ENCODE measurements at regions not wholly inside any gene's neighbourhood (a gene's known extent, or its start where the extent isn't known, plus 50 kb on each side); places are given as distances from the start of the nearest gene placed in this dataset.
A peak's percentile ranks its signal among the peaks of the same experiment; 100 is the strongest.
"Not testable (repeated sequence)": the region's sequence is repeated elsewhere in the genome, so short reads cannot be mapped to it uniquely, and the experiment has no call there.

DNA sequence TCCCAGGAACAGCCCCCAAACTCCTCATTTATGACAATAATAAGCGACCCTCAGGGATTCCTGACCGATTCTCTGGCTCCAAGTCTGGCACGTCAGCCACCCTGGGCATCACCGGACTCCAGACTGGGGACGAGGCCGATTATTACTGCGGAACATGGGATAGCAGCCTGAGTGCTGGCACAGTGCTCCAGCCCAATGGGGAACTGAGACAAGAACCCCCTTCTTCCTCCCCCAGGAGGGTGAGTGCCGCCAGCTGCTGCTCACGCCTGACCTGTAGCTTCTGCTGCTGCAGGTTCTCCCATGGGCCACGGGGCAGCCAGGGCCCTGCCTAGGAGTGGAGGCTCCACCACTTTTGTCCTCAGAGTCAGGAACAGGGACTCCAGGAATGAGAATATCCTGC, 78.2 kb downstream of the VPREB1 start (continued):
- TF ChIP-seq JUN (IDR thresholded peaks at IDR 0.05): no peak
- TF ChIP-seq NPAS2 (CRISPR knock-in tag; IDR thresholded peaks at IDR 0.05; ENCODE audit: borderline replicate concordance): no peak
- TF ChIP-seq KDM5A (IDR thresholded peaks at IDR 0.05): no peak
- TF ChIP-seq MAFK (IDR thresholded peaks at IDR 0.05; ENCODE audit: partially characterized antibody): no peak
- TF ChIP-seq ZSCAN20 (CRISPR knock-in tag; IDR thresholded peaks at IDR 0.05): no peak
- TF ChIP-seq, protein P1, sequence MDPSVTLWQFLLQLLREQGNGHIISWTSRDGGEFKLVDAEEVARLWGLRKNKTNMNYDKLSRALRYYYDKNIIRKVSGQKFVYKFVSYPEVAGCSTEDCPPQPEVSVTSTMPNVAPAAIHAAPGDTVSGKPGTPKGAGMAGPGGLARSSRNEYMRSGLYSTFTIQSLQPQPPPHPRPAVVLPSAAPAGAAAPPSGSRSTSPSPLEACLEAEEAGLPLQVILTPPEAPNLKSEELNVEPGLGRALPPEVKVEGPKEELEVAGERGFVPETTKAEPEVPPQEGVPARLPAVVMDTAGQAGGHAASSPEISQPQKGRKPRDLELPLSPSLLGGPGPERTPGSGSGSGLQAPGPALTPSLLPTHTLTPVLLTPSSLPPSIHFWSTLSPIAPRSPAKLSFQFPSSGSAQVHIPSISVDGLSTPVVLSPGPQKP (IDR thresholded peaks at IDR 0.05; ENCODE audit: low read depth, low read length): no peak
- TF ChIP-seq RFX5 (IDR thresholded peaks at IDR 0.05): no peak
- TF ChIP-seq BHLHE40 (IDR thresholded peaks at IDR 0.05; ENCODE audit: low read depth, low read length): no peak
- no peak for TF ChIP-seq TP53 (CRISPR knock-in tag; IDR thresholded peaks at IDR 0.05)
- TF ChIP-seq HDAC2 (IDR thresholded peaks at IDR 0.05): no peak
- TF ChIP-seq SREBF2 (IDR thresholded peaks at IDR 0.05): no peak

DNA sequence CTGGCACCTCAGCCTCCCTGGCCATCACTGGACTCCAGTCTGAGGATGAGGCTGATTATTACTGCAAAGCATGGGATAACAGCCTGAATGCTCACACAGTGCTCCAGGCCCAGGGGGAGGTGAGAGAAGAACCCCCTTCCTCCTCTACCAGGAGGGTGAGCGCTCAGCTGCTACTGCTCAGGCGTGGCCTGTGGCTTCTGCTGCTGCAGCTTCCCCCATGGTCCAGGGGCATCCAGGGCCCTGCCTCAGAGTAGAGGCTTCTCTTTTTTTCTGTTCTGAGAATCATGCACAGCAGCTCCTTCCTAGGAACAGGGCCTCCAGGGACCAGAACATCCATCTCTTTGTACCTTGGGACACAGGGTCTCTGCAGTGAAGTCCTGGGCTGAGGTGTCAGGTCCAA, 83.1 kb downstream of the VPREB1 start:
- no peak overlapping the region for H3K4me2 ChIP-seq
- no peak for DNase-seq (ENCODE audit: low read depth in 1 of 2, low spot score in 1 of 2)
- POLR2A ChIA-PET: no interaction called here
- no peak overlapping the region for H3K4me3 ChIP-seq
- no peak for FAIRE-seq
- 83% methylated on average over 1 of the region's 2 CpGs for WGBS (ENCODE audit: missing lambda C conversion rate)
- peaks cover 7% of the 10 kb centered on the region for H3K9me3 ChIP-seq
- CTCF ChIA-PET: interaction anchor here (0.9 kb wide), 1 partner anchor 15 kb away, joined by 3 read pairs; no protein-coding TSS in a partner anchor
- TF ChIP-seq HEYL (CRISPR knock-in tag; IDR thresholded peaks at IDR 0.05): no peak
- no peak for TF ChIP-seq EHF (CRISPR knock-in tag; IDR thresholded peaks at IDR 0.05)
- TF ChIP-seq FOSL2 (IDR thresholded peaks at IDR 0.05): no peak
- TF ChIP-seq FOSL2 (CRISPR knock-in tag; IDR thresholded peaks at IDR 0.05): no peak
- no peak for TF ChIP-seq HOXB13 (CRISPR knock-in tag; IDR thresholded peaks at IDR 0.05; ENCODE audit: low read depth)
- no peak for TF ChIP-seq SMC3 (IDR thresholded peaks at IDR 0.05)
- no peak for TF ChIP-seq NFE2L2 (conservative IDR thresholded peaks at IDR 0.05; ENCODE audit: low read length)
- TF ChIP-seq RFX5 (IDR thresholded peaks at IDR 0.05): no peak
- TF ChIP-seq EHMT2 (IDR thresholded peaks at IDR 0.05; ENCODE audit: low read depth): no peak
- no peak for TF ChIP-seq FOXS1 (CRISPR knock-in tag; IDR thresholded peaks at IDR 0.05)
- TF ChIP-seq, protein P2, sequence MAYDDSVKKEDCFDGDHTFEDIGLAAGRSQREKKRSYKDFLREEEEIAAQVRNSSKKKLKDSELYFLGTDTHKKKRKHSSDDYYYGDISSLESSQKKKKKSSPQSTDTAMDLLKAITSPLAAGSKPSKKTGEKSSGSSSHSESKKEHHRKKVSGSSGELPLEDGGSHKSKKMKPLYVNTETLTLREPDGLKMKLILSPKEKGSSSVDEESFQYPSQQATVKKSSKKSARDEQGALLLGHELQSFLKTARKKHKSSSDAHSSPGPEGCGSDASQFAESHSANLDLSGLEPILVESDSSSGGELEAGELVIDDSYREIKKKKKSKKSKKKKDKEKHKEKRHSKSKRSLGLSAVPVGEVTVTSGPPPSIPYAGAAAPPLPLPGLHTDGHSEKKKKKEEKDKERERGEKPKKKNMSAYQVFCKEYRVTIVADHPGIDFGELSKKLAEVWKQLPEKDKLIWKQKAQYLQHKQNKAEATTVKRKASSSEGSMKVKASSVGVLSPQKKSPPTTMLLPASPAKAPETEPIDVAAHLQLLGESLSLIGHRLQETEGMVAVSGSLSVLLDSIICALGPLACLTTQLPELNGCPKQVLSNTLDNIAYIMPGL (CRISPR knock-in tag; IDR thresholded peaks at IDR 0.05; ENCODE audit: borderline replicate concordance): no peak
- TF ChIP-seq KDM5A (IDR thresholded peaks at IDR 0.05): no peak
- TF ChIP-seq, protein P3, sequence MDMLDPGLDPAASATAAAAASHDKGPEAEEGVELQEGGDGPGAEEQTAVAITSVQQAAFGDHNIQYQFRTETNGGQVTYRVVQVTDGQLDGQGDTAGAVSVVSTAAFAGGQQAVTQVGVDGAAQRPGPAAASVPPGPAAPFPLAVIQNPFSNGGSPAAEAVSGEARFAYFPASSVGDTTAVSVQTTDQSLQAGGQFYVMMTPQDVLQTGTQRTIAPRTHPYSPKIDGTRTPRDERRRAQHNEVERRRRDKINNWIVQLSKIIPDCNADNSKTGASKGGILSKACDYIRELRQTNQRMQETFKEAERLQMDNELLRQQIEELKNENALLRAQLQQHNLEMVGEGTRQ (IDR thresholded peaks at IDR 0.05): no peak
- no peaks in the 10 kb centered on the region for H3K4me1 ChIP-seq
- H3K27ac ChIP-seq: no peak overlapping the region
- 0 out of 6 replicates have a peak, but pooled peaks of 1 of the 2 experiments have one; percentile 30 for ATAC-seq

DNA sequence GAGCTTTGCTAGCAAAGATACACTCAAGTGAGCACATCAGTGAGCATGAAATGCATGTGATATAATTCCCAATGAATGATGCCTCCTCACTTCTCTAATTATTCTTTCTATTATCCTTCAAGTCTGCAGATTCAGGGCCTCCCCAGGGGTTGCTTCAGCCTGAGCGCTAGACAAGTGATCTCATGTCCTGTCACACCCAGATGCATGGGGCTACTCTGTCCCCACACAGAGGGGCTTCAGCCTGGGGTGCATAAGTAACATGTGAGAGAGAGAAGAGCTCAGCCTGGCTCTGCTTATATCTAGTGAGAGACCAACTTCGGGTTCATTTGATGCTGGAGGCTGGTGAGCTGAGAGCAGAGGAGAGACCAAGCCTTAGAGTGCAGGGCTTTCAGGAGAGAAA, 85.2 kb downstream of the VPREB1 start:
- ChIA-PET CTCF (interaction anchor here (1.1 to 1.9 kb wide), 3 partner anchors 9 to 121 kb away, joined by 3 to 7 read pairs (median 4); no protein-coding TSS in a partner anchor), POLR2A (no interaction called here)
- H3K4me3 ChIP-seq: no peak overlapping the region
- 0% methylated on average over 2 of the region's 2 CpGs for WGBS (ENCODE audit: missing lambda C conversion rate)
- DNase-seq (ENCODE audit: low read depth in 1 of 2, low spot score in 1 of 2) (no peak), ATAC-seq (no peak), FAIRE-seq (no peak)
- no peak overlapping the region for H3K27ac ChIP-seq
- no peaks in the 10 kb centered on the region for H3K4me1 ChIP-seq
- no peak overlapping the region for H3K4me2 ChIP-seq
- H3K9me3 ChIP-seq: peaks cover 11% of the 10 kb centered on the region
- TF ChIP-seq NPAS2 (CRISPR knock-in tag; IDR thresholded peaks at IDR 0.05; ENCODE audit: borderline replicate concordance): no peak
- TF ChIP-seq RARB (CRISPR knock-in tag; IDR thresholded peaks at IDR 0.05): no peak
- TF ChIP-seq CHD2 (IDR thresholded peaks at IDR 0.05; ENCODE audit: low read length, partially characterized antibody): no peak
- no peak for TF ChIP-seq ESRRA (IDR thresholded peaks at IDR 0.05; ENCODE audit: borderline replicate concordance, low read length)
- TF ChIP-seq HOXB13 (CRISPR knock-in tag; IDR thresholded peaks at IDR 0.05; ENCODE audit: low read depth): no peak
- no peak for TF ChIP-seq ZC3H11A (IDR thresholded peaks at IDR 0.05)
- no peak for TF ChIP-seq KDM5A (IDR thresholded peaks at IDR 0.05)
- TF ChIP-seq, protein P4, sequence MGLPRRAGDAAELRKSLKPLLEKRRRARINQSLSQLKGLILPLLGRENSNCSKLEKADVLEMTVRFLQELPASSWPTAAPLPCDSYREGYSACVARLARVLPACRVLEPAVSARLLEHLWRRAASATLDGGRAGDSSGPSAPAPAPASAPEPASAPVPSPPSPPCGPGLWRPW (IDR thresholded peaks at IDR 0.05): no peak
- no peak for TF ChIP-seq EP300 (IDR thresholded peaks at IDR 0.05)
- TF ChIP-seq CBX8 (IDR thresholded peaks at IDR 0.05): no peak

DNA sequence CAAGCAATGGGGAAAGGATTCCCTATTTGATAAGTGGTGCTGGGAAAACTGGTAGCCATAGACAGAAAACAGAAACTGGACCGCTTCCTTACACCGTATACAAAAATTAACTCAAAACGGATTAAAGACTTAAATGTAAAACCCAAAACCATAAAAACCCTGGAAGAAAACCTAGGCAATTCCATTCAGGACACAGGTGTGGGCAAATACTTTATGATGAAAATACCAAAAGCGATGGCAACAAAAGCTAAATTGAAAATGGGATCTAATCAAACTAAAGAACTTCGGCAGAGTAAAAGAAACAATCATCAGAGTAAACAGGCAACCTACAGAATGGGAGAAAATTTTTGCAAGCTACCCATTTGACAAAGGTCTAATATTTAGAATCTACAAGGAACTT, 91.1 kb downstream of the VPREB1 start:
- WGBS (ENCODE audit: missing lambda C conversion rate): 50% methylated on average over 5 of the region's 5 CpGs
- H3K4me1 ChIP-seq; H3K4me3 ChIP-seq; ATAC-seq; DNase-seq (ENCODE audit: low read depth in 1 of 2, low spot score in 1 of 2); POLR2A ChIA-PET; FAIRE-seq; H3K27ac ChIP-seq; H3K4me2 ChIP-seq: not testable (repeated sequence)
- CTCF ChIA-PET: interaction anchor here (1.0 kb wide), 1 partner anchor 13 kb away, joined by 4 read pairs; no protein-coding TSS in a partner anchor
- H3K9me3 ChIP-seq: peaks cover 18% of the 10 kb centered on the region

DNA sequence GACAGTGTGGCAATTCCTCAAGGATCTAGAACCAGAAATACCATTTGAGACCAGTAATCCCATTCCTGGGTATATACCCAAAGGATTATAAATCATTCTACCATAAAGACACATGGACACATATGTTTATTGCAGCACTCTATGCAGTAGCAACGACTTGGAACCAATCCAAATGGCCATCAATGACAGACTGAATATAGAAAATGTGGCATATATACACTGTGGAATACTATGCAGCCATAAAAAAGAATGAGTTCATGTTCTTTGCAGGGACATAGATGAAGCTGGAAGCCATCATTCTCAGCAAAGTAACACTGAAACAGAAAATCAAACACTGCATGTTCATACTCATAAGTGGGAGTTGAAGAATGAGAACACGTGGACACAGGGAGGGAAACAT, 91.7 kb downstream of the VPREB1 start:
- POLR2A ChIA-PET: not testable (repeated sequence)

More for the DNA sequence above, 91.7 kb downstream of the VPREB1 start:
- H3K4me2 ChIP-seq; CTCF ChIA-PET; H3K4me1 ChIP-seq; H3K27ac ChIP-seq; FAIRE-seq; DNase-seq (ENCODE audit: low read depth in 1 of 2, low spot score in 1 of 2); H3K4me3 ChIP-seq; ATAC-seq: not testable (repeated sequence)
- WGBS (ENCODE audit: missing lambda C conversion rate): 22% methylated on average over 2 of the region's 2 CpGs
- H3K9me3 ChIP-seq: peaks cover 18% of the 10 kb centered on the region

Measured in A549 (cell line).